HK-2 (cell line): ENCODE measurements at regions not wholly inside any gene's neighbourhood (a gene's known extent, or its start where the extent isn't known, plus 50 kb on each side); places are given as distances from the start of the nearest gene placed in this dataset.
"Not testable (repeated sequence)": the region's sequence is repeated elsewhere in the genome, so short reads cannot be mapped to it uniquely, and the experiment has no call there.

Experiments used
- DNase-seq: peaks from one replicate; pipeline ENCODE4 v3.0.0-alpha.2; 2018; ENCODE audit not compliant: unreplicated experiment

DNA sequence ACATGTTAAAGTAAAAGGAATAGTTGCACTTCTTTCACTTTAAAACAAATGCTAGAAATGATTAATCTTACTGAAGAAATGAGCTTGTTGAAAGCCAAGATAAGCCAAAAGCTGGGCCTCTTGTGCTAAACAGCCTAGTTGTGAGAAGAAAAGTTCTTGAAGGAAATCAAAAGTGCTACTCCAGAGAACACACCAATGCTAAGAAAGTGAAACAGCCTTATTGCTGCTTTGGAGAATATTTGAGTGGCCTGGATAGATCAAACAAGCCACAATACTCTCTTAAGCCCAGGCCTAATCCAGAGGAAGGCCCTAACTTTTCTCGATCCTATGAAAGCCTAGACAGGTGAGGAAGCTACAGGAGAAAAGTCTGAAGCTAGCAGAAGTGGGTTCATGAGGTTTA is 967.9 kb upstream of the INTU start:
- DNase-seq: no peak

- not testable (repeated sequence) for DNase-seq
Measured at GRCh38 chr4:126670038-126670437, 962.7 kb upstream of the INTU start.

DNA sequence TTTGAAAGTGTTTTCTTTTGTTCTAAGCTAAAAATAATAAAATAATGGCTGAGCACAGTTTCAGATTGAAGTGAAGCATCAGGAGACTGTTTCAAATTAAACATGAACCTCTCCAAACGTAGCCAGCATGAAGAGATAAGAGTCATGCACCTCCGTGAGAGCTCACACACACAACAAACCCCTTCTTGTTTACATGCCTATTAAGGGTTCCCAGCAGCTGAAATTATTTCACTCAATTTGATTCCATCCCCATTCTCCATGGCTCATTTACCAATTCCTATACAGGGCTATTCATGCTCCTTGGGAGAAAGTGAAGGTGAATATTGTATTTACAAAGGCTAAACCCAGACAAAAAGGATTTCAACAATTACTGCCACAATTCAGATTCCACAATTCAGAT is 954.1 kb upstream of the INTU start:
- DNase-seq: no peak

DNA sequence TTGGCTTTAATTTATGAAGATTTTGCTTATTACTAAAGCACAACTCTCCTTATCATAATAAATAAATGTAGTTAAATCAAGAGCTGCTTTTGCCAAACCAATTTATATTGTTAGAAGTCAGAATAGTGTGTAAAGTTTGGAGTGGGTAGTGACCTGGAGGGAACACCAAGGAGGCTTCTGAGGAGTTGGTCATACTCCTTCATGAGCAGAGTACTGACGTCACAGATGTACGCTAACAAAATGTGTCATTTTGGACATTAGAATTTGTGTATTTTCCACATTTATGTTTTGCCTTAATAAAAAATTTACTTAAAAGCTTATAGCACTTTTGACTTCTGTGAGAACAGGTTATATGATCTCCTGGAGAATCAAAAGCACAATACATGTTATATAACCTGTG is 953.5 kb upstream of the INTU start:
- DNase-seq: no peak

DNA sequence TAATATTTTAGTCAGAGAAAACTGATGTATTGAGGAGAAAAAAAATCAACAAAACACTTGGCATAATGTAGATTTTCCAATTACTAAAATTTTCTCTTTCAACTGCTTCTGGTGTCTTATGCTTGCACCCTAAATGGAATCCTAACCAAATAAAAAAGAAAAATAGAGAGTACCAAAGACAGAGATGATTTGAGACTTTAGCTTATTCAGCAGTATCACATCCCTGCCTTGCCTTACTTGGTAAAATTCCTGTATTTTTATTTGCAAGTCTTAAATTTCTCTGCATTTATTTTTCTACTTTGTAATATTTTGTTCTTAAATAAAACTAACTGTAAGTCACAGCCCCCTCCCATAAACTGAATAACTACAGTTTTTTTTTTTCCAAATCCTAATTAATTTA is 950.5 kb upstream of the INTU start:
- DNase-seq: no peak

DNA sequence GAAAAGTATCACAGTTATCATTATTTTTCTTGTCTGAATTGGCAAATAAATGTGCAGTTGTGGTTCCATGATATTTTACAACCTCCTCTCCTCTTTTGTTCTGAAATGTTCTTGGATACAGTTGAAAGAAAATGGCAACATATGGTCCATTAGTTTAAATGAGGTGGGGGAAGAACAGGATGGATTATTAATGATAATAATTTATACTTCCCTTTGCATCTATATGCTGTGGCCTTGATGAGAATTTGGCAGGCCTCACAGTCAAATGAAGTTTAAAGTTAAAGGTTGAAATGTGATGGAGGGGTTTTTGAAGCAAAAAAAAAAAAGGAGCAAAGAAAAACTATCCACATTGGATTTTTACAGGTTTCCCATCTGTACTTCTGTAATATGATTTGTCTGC is 946.3 kb upstream of the INTU start:
- DNase-seq: no peak

DNA sequence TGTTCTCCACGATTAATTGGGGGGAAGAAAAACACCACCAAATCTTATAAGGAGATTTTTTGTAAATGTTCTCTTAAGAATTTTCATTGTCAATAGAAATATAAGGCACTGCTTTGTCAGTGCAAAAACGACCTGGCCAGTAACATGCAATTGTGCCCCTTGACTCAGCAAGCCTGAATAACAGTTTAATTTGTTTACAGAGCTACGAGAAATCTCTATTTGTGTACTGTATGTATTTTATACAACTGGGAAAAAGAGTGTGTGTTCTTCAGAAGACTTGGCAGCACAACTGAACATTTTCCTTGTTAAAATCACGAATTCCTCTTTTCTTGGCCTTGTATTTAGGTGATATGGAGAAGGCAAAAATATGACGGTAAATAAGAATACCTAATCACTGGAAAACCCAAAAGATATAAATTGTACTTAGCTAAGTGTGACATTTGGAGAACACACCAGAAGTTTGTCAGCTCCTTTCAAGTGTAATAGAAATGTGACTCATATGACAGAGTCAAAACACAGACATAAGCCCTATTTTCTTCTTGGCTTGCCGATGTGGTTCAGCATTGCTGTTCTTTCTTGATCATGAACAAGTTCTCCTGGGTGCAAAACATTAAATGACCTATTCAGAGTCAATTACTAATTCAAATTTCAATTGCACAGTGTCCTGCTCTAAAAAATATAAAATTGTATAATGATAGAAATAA is 945.0 kb upstream of the INTU start:
- DNase-seq: no peak

GRCh38 chr4:126691797-126692196 is 941.0 kb upstream of the INTU start:
- DNase-seq: no peak

DNA sequence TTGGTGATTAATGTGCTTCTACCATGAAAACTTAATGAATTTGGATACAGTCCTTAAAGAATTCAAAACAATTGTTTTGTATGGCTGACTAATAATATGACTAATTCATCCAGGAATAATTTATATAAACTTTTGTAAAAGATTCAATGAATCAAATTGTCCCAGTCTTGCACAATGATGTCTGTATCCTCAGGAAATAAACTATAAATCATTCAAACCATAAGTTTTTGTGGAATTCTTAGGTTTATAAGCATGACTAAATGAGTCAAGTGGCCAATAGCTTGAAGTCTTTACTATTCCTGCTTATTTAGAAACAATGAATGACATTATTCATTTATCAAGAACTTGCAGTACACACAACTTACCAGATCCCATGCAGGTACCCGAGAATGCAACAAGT is 935.0 kb upstream of the INTU start:
- DNase-seq: no peak

DNA sequence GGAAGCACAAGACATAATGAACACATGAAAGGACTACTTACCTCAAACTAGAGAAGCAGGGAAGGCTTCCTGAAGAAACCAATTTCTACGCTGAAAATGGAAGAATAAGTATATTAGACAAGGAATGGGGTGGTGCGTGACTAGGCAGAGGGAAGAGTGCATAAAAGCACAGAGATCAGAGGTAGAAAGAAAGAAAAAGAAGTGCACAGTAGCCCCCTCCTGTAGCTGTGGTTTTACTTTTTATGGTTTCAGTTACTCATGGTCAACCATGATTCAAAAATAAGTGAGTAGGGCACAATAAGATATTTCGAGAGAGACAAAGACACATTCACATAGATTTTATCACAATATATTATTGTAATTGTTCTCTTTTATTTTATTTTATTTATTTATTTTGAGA is 934.5 kb upstream of the INTU start:
- DNase-seq: no peak

GRCh38 chr4:126701756-126702155 is 931.0 kb upstream of the INTU start:
- DNase-seq: no peak

- DNase-seq: no peak
Measured at GRCh38 chr4:126702747-126703146, 930.0 kb upstream of the INTU start.

- no peak for DNase-seq
Measured at GRCh38 chr4:126705266-126705665, 927.5 kb upstream of the INTU start.

- DNase-seq: no peak
Measured at GRCh38 chr4:126708716-126709115, 924.0 kb upstream of the INTU start.

DNA sequence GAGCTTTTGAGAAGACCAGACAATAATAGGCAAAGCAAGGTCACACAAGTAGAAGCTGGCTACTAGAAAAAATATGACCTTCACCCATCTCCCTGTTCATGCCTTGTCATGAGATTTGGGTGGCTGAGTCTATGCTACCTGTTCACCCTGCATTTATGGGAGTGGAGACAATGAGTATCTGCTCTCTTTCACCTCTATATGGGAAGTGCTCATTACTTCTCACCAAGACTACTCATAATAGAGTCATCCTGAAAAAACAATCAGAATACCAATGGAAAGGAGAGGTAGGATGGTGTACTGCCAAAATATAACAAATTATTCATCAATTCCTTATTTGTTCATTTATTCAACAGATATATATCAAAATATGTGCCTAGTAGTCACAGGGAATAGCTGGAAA is 921.8 kb upstream of the INTU start:
- DNase-seq: no peak

DNA sequence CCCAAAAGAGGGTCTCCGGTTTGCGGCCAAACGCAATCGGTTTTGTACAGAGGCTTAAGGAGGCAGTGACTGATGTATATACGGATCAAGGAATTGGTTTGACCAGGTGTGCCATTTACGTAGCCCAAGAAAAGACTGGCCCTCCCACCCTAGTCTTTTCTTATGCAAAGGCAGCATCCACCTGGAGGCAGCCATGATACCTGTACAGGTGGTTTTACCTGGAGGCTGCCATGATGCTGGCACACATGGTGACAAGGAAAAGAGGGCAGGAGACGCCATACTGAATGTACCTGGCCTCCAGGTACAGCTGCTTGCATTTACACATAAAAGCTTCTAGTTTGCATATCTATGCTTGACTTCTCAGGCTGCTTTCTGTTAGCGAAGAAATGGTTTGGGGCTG is 917.7 kb upstream of the INTU start:
- DNase-seq: no peak

DNA sequence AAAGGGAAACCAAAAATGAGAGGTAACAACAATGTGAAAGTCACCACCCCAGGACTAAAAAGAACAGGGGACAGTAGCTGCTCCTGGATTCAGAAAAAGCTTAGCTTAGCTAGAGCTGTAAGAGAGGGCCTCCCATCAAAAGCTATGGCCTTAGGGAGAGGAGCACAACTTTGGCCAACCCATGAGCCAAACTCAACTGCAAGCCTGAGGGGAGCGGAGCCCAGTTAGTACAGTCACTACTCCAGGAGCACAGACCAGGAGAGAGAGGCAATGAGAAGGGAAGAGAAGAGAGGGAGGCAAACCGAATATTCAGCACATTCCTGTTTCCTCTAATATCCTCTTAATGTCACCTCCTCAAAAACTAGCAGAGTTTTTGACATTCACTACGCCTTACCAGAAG is 917.1 kb upstream of the INTU start:
- DNase-seq: no peak

GRCh38 chr4:126718136-126718535 is 914.6 kb upstream of the INTU start:
- no peak for DNase-seq

DNA sequence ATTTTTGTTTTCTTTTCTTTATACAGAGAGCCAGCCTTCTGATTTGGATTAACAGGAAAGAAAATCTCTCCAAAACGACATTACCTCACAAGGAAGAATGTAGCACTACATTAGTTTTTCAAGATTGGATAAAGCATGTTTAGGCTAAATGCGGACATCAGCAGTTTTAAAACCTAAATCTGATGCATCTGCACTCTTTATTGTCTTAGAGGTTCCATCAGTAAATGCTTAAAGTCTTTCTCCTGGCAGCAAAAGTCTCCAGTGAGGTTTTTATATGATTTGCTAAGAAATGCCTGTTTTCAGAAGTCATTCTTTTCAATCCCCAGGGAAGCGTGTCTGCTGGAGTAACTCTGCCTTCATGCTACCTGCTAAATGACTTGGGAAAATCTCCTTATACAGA is 912.9 kb upstream of the INTU start:
- no peak for DNase-seq

GRCh38 chr4:126725906-126726305 is 906.9 kb upstream of the INTU start:
- DNase-seq: no peak

- DNase-seq: no peak
Measured at GRCh38 chr4:126727461-126727860, 905.3 kb upstream of the INTU start.

DNA sequence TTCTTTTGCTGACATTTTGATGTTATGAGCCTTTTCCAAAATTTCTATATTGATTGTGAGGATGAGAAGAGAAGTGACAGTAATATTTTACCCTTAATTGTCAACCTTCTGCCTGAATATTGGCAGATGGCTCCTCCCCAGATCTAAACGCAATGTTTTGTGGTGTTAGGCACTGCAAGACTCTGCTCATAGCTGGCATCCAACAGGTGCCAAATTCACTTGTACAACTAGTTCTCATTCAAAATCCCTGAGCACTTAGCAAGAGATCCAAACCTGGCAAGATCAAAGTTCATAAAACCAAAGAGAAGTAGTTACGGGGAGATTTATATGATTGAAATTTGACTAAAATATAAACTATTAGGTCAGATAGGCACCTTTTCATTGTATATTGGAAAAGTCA is 901.7 kb upstream of the INTU start:
- no peak for DNase-seq

- no peak for DNase-seq
Measured at GRCh38 chr4:126733301-126733700, 899.5 kb upstream of the INTU start.

DNA sequence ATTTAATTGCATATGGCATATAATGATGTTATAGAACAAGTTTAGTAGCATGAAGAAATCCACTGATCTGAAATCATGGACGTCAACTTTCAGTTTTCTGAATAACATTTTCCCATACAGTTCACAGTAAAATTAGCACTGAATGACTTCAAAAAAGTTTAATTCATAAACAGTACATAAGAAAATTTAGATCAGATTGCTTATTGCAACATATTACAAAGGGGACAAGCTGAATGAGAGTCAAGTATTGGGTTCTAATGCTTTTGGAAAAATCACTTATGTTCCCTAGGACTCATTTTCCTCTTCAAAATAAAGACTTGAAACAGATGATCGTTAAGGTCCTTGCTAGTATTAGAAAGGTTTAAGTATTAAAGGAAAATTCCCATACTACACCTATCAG is 898.3 kb upstream of the INTU start:
- no peak for DNase-seq
